ENCODE measurements at regions not wholly inside any gene's neighbourhood (a gene's known extent, or its start where the extent isn't known, plus 50 kb on each side); places are given as distances from the start of the nearest gene placed in this dataset.
"Not testable (repeated sequence)": the region's sequence is repeated elsewhere in the genome, so short reads cannot be mapped to it uniquely, and the experiment has no call there.

DNA sequence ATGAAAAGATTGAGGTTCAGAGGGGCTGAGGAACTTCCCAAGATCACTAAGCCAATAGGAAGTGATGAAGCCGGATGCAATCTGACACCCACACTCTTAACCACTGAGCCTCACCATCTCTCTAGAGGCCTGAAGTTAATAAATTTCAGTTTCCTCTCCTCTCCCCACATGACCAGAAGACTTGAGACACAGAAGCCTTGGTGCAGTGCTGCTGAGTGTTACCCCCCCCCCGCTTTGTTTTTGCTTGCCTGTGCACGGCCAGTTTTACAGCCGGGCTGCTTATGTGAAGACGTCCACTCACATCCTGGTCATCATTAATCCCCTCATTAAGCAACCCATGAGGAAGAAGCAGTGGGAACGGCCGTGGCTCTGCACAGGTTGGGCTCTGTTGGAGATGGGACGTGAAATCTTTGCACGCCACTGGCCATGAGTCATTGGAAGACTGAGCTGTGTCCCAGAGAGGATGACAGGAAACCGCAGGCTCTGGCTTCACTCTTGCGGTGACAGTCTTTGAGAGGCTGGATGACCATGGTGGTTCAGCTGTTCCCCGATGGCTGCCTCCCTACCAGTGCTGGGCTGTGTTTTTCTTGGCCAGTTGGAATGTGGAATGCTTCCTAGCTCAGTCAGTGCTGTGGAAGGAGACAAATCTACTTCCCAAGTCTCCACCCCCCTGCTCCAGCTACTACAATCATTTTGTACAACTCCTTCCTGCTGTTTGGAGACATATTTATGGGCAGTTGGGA, 232.6 kb upstream of the LRTM1 start:
- DNase-seq (ENCODE audit: low spot score) = peak; percentile 30

DNA sequence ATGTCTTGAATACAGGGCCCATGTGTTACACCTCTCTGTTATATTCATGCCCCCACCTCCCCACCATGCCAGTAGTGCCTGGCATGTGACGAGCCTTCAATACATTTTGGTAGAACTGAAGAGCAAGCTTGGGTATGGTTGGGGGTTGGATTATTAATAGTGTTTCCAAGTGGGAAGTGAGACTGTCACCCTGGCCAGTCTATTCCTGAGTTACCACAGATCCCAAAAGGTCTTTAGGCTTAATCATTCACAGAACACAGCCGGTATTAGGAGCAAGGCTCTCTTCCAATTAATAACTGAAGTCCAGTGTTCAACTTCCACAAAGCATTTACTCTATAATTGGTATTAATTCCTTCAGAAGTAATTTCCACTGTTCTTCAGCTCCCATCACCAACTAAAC, 231.9 kb upstream of the LRTM1 start:
- no peak for DNase-seq (ENCODE audit: low spot score)

DNA sequence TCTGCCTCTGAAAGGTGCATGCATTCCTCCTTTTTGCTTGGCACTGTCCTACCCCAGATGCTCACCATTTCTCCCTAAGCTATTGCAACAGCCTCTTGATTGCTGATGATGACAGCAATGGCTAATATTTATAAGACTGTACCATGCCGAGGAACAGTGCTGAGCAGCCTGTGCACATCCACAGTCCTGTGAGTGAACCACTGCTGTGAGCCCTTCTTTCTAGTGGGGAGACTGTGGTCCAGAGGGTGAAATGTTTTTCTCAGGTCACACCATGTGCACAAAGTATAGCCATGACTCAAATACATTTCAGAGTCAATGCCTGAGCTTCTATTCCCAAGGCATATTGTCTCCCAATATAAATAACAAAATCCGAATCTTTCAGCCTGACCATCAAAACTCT, 231.2 kb upstream of the LRTM1 start:
- no peak for DNase-seq (ENCODE audit: low spot score)

DNA sequence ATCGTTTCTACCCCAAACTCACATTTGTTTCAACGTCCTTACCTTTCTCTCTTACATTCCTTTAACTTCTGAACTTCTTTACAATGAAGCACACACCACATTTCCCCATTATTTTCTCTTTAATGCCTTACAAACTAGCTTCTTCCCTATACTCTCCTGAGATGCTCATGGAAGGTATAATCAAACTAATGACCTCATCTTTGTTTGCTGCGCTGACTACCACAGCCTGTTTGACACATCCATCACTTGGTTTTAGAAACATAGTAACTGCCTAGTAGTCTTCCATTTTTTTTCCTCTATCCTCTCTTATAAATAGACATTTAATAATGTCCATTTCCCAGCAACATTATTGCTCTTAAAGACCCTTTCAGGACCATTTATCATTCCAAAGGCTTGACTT, 230.5 kb upstream of the LRTM1 start:
- no peak for DNase-seq (ENCODE audit: low spot score)

DNA sequence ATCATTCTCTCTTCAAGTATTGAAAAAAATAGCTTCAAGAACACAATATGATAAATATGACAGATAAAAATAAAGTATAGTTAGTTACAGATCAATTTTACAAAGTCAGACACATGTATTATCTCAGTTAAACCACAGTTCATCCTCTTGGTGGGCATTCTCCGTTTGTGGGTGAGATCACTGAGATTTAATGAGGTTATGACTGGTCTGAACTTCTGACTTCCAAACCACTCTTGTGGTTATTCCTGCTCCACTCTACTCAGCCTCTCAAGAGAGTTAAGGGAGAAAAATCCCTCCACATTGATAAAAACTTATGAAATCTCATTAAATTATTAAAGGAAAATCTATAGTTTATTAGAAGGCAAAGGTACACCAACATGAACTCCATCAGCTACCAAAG, 229.9 kb upstream of the LRTM1 start:
- no peak for DNase-seq (ENCODE audit: low spot score)

DNA sequence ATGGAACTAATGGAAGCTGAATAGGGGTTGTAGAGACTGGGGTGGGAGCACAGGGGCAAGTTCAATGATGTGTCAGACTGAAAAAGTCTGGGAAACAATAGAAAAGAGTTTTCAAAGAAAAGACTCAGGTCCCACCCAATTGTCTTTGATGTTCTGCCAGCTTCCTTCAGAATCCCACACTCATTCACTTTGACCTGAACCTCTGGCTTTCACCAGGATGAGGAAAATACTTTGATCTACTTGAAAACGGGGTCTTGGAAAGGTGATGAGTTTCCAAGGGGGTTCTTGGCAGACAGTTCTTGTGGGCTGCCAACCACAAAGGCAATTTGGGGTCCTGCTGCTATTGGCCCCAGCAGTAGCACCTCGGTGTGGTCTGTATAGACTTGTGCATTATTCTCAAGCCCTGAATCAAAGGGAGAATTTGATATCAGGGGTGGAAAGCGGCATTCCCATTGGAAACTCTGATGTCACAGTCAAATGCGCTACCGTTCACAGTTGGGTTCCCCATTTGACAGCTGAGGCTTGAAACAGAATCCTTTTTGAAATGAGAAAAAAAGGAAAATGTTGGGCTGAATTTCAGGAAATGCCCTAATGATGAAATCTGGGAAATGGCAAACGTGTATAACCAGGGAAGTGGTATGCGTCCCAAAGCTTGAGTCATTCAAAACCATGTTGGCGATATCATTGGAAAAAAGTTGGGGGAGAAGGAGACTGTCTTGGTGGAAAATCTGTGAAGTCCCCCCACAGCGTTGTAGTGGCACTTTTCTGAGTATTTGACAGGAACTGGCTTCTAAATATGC, 229.2 kb upstream of the LRTM1 start:
- DNase-seq (ENCODE audit: low spot score) = no peak

DNA sequence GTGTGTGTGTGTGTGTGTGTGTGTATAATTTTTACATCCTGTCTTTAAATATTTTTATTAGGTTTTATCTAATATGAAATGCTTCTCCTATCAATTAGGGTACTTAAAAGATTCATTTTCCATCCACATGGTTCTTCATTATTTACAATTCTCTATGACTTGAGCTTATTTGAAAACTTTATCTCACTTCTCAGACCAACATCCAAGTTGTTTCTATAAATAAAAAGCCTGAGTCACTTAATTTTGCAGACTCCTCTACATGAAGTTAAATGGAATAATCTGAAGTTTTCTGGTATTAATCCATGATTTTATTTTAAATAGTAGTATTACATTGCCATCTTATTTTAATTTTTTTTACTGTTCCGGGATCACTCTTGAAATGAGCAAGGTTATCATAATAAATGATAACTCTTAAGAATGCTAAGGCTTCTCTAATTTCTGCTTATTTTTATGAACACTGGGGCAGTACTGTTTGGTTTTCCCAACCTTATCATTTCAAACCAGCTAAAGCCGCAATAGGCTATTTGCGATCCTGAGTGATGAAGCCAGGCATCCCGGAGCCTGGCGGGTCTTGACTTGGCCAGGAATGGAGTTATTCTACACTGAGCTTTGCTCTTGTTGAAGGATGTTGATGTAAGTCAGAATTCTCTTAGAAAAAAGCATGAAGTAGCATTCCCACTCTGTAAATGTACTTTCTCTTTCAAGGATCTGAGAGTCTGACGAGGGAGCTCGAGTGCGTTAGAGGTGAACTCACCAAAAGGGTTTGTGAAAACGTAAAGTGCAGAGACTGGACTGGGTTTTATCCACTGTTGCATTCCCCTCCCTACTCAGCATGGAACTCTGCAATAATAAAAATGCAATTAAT, 220.2 kb upstream of the LRTM1 start:
- DNase-seq (ENCODE audit: low spot score) = peak; percentile 37

DNA sequence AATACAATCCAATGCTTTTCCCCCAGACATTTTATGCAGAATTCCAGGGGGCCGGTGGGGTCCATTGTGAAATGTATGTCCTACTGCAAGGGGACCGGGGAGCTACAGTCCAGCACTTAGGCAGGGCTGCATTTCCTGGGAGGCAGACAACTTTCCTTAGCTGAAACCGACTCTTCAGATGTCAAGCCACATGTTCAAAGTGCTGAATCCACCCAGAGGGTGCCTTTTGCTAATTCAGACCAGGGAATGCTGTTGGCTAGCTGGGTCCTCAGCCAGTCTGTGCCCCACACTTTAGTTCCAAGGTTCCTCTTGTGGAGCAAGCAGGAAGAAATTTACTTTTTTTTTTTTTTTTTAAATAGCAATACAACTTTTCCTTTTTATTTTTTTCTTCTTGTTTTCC, 219.5 kb upstream of the LRTM1 start:
- DNase-seq (ENCODE audit: low spot score) = no peak

DNA sequence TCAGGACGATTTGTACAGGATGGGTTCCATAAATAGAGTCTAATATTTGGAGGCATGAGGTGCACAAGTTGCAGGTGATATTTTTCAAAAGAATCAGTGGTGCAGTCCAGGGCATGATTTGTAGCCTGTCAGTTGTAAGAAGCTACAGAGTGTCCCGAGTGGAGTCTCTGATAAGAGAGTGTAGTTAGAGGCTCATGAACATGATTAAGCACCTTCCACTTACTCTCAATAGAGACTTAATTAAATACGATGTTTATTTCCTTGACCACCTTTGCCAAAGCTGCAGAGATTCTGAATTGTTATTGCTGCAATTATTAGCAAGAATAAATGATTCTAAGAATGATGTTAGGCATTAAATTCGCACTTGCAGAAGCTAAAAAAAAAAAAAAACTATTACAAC, 218.4 kb upstream of the LRTM1 start:
- no peak for DNase-seq (ENCODE audit: low spot score)

DNA sequence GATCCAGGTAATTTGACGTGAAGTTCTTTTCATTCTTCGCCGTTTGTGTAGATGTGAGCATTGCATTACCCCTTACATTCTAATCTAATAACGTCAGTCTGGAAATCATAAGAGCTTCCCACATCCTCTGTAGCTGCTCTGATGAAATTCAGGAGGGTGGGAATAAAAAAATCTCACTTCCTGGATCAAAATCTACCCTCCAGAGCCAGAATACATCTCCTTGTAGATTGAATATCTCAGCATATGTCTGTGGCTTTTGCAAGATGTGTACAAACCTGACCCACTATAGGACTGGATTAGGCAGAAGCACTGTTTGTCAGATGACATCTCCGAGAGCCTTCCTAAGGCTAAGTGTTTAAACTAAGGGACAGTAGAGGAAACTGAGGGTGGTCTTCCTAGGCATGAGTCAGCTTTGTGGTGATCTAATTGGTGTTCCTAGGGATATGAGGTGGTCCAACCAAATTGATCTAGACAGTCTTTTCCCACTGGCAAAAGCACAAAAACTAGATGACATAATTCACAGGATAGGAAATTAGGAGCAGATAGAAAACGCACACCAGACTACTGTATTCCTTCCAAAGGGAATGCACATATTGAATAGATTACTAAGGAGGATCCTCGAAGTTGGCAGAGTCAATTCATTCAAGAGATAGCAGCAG, 216.3 kb upstream of the LRTM1 start:
- no peak for DNase-seq (ENCODE audit: low spot score)

DNA sequence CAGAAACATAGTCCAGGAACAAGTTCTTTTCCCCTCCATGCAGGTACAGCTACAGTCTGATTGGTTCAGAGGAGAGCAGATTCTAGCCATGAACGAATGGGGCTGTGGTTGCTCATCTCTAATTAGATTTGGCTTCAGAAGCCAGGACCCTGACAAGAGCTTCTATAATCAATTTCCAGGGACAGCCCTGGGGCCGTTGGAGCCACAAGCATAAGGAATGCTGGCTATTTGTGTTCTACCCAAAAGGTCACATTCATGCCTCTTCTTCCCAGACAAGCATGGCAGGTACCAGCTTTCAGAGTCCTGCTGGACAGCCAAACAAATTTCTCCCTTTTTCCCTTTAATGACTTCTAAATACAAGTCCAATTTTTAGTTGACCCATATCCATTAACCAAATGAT, 215.5 kb upstream of the LRTM1 start:
- DNase-seq (ENCODE audit: low spot score) = no peak

DNA sequence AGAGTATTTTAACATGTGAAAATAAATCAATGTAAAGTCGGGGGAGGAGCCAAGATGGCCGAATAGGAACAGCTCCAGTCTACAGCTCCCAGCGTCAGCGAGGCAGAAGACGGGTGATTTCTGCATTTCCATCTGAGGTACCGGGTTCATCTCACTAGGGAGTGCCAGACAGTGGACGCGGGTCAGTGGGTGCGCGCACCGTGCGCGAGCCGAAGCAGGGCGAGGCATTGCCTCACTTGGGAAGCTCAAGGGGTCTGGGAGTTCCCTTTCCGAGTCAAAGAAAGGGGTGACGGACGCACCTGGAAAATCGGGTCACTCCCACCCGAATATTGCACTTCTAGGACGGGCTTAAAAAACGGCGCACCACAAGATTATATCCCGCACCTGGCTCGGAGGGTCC, 208.4 kb upstream of the LRTM1 start:
- not testable (repeated sequence) for DNase-seq (ENCODE audit: low spot score)

DNA sequence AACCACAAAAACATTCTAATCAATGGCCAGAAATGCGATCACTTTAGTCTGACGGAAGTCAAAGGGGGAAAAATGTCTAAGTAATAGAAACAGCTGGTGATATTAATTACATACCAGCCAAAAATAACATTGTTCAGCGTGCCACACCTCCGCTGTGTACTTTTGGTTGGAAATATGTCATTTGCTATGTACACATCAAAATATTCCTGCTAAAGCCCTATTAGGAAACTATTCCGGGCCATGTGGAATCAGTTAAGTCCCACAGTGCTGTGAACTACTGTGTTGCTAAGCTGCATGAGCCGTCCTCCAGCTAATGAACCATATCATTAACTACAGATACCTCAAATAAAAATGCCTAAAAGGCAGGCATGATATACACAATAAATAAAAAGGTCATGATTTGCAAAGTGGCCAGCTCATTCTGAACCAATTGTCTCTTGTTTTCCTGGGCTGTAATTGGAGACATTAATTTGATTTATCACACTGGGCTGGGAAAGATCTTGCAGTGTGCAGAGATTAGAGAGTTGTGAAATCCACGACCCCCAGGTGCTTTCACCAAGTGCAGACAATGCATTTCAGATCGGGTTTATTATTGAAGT, 200.5 kb upstream of the LRTM1 start:
- DNase-seq (ENCODE audit: low spot score) = no peak

DNA sequence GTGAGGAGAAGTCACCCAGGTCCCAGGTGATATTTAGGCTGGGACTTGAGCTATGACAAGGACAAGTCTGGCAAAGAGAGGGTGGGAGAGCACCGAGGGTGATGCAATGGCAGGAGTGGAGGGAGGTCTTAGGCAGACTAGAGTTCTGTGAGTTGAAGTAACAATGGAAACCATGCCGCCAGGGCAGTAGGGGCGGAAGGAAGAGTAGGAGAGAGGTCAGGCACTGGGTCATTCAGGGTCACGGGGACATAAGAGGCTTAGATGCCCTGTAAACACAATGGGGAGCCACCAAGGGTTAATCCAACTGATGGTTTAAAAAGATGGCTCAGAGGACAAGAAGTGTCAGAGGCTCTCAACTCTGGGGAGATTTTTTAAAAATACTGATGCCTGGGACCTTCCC, 199.7 kb upstream of the LRTM1 start:
- DNase-seq (ENCODE audit: low spot score) = no peak

DNA sequence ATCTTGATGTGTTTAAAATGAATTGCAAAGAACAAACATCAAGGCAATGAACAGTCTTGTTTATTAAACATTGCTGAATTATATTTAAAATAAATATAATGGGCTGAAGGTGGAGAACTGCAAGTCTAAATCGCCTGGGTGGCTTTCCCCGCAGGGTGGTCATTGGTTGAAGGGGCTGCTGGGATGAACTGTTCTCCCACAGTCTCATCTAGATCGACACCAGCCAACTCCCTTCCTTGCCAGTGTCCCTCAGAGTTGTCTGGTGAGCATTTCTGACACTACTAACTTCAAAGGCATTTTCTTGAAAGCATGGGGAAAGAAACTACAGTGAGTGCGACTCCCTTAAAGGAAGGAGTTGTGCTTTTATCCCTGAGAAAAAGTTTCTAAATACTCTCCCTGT, 196.5 kb upstream of the LRTM1 start:
- DNase-seq (ENCODE audit: low spot score) = no peak

All from umbilical cord (tissue), 1 donor.